IPS-NIHi11 (cell line): ENCODE measurements at regions not wholly inside any gene's neighbourhood (a gene's known extent, or its start where the extent isn't known, plus 50 kb on each side); places are given as distances from the start of the nearest gene placed in this dataset.
"Not testable (repeated sequence)": the region's sequence is repeated elsewhere in the genome, so short reads cannot be mapped to it uniquely, and the experiment has no call there.

ENCODE experiments used
- DNase-seq: peaks from one replicate; pipeline ENCODE4 v3.0.0; 2012; ENCODE audit warnings: mixed read lengths, low spot score

GRCh38 chr6:19612672-19613466, 224.3 kb upstream of the ID4 start:
- DNase-seq = not testable (repeated sequence)

- no peak for DNase-seq
These were observed 223.5 kb upstream of the ID4 start for GRCh38 chr6:19613678-19614077.

GRCh38 chr6:19616022-19616421, 221.1 kb upstream of the ID4 start:
- DNase-seq = no peak

GRCh38 chr6:19632230-19632629, 204.9 kb upstream of the ID4 start:
- no peak for DNase-seq

GRCh38 chr6:19632786-19633185, 204.4 kb upstream of the ID4 start:
- DNase-seq = no peak

- DNase-seq = no peak
These were observed 201.4 kb upstream of the ID4 start for GRCh38 chr6:19635728-19636127.

GRCh38 chr6:19637010-19637409, 200.2 kb upstream of the ID4 start:
- DNase-seq = no peak

GRCh38 chr6:19638931-19639330, 198.2 kb upstream of the ID4 start:
- DNase-seq = no peak

GRCh38 chr6:19643287-19643686, 193.9 kb upstream of the ID4 start:
- no peak for DNase-seq

GRCh38 chr6:19643713-19644112, 193.5 kb upstream of the ID4 start:
- DNase-seq = no peak

GRCh38 chr6:19655744-19656143, 181.4 kb upstream of the ID4 start:
- no peak for DNase-seq

- DNase-seq = no peak
These were observed 176.9 kb upstream of the ID4 start for GRCh38 chr6:19660123-19660910.

GRCh38 chr6:19662911-19663310, 174.3 kb upstream of the ID4 start:
- DNase-seq = no peak

GRCh38 chr6:19663479-19663878, 173.7 kb upstream of the ID4 start:
- peak; percentile 14 for DNase-seq

- DNase-seq = peak; percentile 7
These were observed 173.1 kb upstream of the ID4 start for GRCh38 chr6:19664050-19664449.

- DNase-seq = no peak
These were observed 172.1 kb upstream of the ID4 start for GRCh38 chr6:19664878-19665612.

- no peak for DNase-seq
These were observed 171.6 kb upstream of the ID4 start for GRCh38 chr6:19665613-19665909.

- no peak for DNase-seq
These were observed 168.5 kb upstream of the ID4 start for GRCh38 chr6:19668710-19669109.

GRCh38 chr6:19669206-19669605, 168.0 kb upstream of the ID4 start:
- DNase-seq = no peak

- DNase-seq = no peak
These were observed 154.3 kb upstream of the ID4 start for GRCh38 chr6:19682859-19683258.

- DNase-seq = no peak
These were observed 146.7 kb upstream of the ID4 start for GRCh38 chr6:19690325-19691075.

- DNase-seq = peak; percentile 71
These were observed 145.6 kb upstream of the ID4 start for GRCh38 chr6:19691465-19692167.
